Panc1 (cell line): ENCODE measurements at regions not wholly inside any gene's neighbourhood (a gene's known extent, or its start where the extent isn't known, plus 50 kb on each side); places are given as distances from the start of the nearest gene placed in this dataset.

ENCODE experiments used
- ATAC-seq: fragments of 200-7000 bp; cut with Tn5 transposase; 2 replicates; pipeline ENCODE4 v1.9.1; 2020; ENCODE audit warnings: mild to moderate bottlenecking, moderate library complexity
- BruUV-seq: library from RNA; stranded (reverse); fragments of 400-500 nt; replicated peaks from 2 replicates; lab custom pipeline; 2021; lab: Mats Ljungman, UMichigan
- CTCF ChIA-PET: fragments of 300-600 bp; sonication (Branson Sonifier 250); formaldehyde crosslinking; loops from one replicate; lab custom pipeline; 2022; ENCODE audit warnings: antibody characterized with exemption; lab: Charles Lee
- POLR2A ChIA-PET: fragments of 300-600 bp; sonication (Branson Sonifier 250); formaldehyde crosslinking; loops from one replicate; lab custom pipeline; 2022; ENCODE audit warnings: antibody characterized with exemption; lab: Charles Lee
- DNase-seq: peaks from one replicate; pipeline ENCODE4 v3.0.0-alpha.2; 2010; ENCODE audit warnings: low read depth, low spot score
- H3K27ac ChIP-seq: 2 replicates; pipeline ENCODE4 v1.5.1; 2011; ENCODE audit warnings: mild to moderate bottlenecking, low read length, inconsistent platforms
- H3K27me3 ChIP-seq: fragments of 200-500 bp; sonication (Bioruptor generic); 2 replicates; pipeline ENCODE4 v1.6.0; 2014; ENCODE audit warnings: low read length, inconsistent platforms; ENCODE audit not compliant: control insufficient read depth, insufficient read depth
- H3K36me3 ChIP-seq: fragments of 200-500 bp; sonication (Bioruptor generic); 2 replicates; pipeline ENCODE4 v1.5.1; 2014; ENCODE audit warnings: inconsistent platforms, mild to moderate bottlenecking, low read length, moderate library complexity; ENCODE audit not compliant: control insufficient read depth, insufficient read depth
- H3K4me1 ChIP-seq: 2 replicates; pipeline ENCODE4 v1.5.1; 2011; ENCODE audit warnings: inconsistent platforms, mild to moderate bottlenecking, low read length, moderate library complexity; ENCODE audit not compliant: control insufficient read depth, insufficient read depth
- H3K4me3 ChIP-seq, 2 experiments: 2 replicates each; pipeline ENCODE4 v1.5.1; 2011 to 2012; ENCODE audit warnings: low read depth in 2 of 2, low read length in 2 of 2, mild to moderate bottlenecking in 2 of 2, inconsistent platforms in 1 of 2, moderate library complexity in 1 of 2
- H3K9me3 ChIP-seq: fragments of 200-500 bp; sonication (Bioruptor generic); 2 replicates; pipeline ENCODE4 v1.5.1; 2014; ENCODE audit warnings: low read depth, mild to moderate bottlenecking, inconsistent platforms, low read length, moderate library complexity; ENCODE audit not compliant: control insufficient read depth, insufficient read depth
- CTCF ChIP-seq: fragments of 450-650 bp; IDR thresholded peaks from 2 replicates; pipeline ENCODE4 v1.5.1; 2017; ENCODE audit warnings: mild to moderate bottlenecking
- POLR2AphosphoS5 ChIP-seq: IDR thresholded peaks from 2 replicates; pipeline ENCODE4 v1.6.1; 2012; ENCODE audit warnings: mild to moderate bottlenecking, low read depth, low read length, moderate library complexity
- SIN3A ChIP-seq: IDR thresholded peaks from 2 replicates; pipeline ENCODE4 v1.6.1; 2012; ENCODE audit warnings: low read depth, mild to moderate bottlenecking, low read length, moderate library complexity, borderline replicate concordance; ENCODE audit not compliant: insufficient read depth
- TCF7L2 ChIP-seq: IDR thresholded peaks from 2 replicates; pipeline ENCODE4 v1.6.1; 2011; ENCODE audit warnings: mild to moderate bottlenecking, low read depth, low read length, inconsistent platforms
- in situ Hi-C: cut with HindIII; loops from 2 replicates; pipeline ENCODE4 v1.10.0; 2016; ENCODE audit warnings: low sequenced_read_pairs, low pct_unique_long_range_greater_than_20kb
- intact Hi-C: fragments of 100-400 bp; cut with micrococcal nuclease; formaldehyde crosslinking; loops from one replicate; pipeline ENCODE4 v1.10.0; 2022; ENCODE audit not compliant: unreplicated experiment
- TF ChIP-seq, protein P1 (sequence below), 2 experiments: IDR thresholded peaks; 2 replicates each; pipeline ENCODE4 v1.6.1; 2011 to 2012; ENCODE audit warnings: low read depth in 2 of 2, control low read depth in 1 of 2, low read length in 1 of 2, mild to moderate bottlenecking in 1 of 2, moderate library complexity in 1 of 2; ENCODE audit not compliant: insufficient read depth in 1 of 2

- H3K27ac ChIP-seq = no peak overlapping the region
- ChIA-PET CTCF (no interaction called here), POLR2A (no interaction called here)
- ATAC-seq = no peak
- H3K4me3 ChIP-seq = no peak overlapping the region
- H3K9me3 ChIP-seq = no peaks in the 10 kb centered on the region
- intact Hi-C loops (no loop called here), in situ Hi-C loops (no loop called here)
- no peak for TF ChIP-seq SIN3A
- TF ChIP-seq POLR2AphosphoS5 = no peak
- no peak for TF ChIP-seq CTCF
- no peak for TF ChIP-seq TCF7L2
- no peak for DNase-seq
- no peaks in the 10 kb centered on the region for H3K27me3 ChIP-seq
- no peaks in the 10 kb centered on the region for H3K4me1 ChIP-seq
- no TSS peak for BruUV-seq
- H3K36me3 ChIP-seq = no peaks in the 10 kb centered on the region
Observed at GRCh38 chr17:15027853-15028252, 237.3 kb downstream of the PMP22 start.

GRCh38 chr17:15026088-15026487, 239.0 kb downstream of the PMP22 start:
- H3K27me3 ChIP-seq = no peaks in the 10 kb centered on the region
- ATAC-seq (no peak), DNase-seq (no peak)
- TF ChIP-seq, protein P1, sequence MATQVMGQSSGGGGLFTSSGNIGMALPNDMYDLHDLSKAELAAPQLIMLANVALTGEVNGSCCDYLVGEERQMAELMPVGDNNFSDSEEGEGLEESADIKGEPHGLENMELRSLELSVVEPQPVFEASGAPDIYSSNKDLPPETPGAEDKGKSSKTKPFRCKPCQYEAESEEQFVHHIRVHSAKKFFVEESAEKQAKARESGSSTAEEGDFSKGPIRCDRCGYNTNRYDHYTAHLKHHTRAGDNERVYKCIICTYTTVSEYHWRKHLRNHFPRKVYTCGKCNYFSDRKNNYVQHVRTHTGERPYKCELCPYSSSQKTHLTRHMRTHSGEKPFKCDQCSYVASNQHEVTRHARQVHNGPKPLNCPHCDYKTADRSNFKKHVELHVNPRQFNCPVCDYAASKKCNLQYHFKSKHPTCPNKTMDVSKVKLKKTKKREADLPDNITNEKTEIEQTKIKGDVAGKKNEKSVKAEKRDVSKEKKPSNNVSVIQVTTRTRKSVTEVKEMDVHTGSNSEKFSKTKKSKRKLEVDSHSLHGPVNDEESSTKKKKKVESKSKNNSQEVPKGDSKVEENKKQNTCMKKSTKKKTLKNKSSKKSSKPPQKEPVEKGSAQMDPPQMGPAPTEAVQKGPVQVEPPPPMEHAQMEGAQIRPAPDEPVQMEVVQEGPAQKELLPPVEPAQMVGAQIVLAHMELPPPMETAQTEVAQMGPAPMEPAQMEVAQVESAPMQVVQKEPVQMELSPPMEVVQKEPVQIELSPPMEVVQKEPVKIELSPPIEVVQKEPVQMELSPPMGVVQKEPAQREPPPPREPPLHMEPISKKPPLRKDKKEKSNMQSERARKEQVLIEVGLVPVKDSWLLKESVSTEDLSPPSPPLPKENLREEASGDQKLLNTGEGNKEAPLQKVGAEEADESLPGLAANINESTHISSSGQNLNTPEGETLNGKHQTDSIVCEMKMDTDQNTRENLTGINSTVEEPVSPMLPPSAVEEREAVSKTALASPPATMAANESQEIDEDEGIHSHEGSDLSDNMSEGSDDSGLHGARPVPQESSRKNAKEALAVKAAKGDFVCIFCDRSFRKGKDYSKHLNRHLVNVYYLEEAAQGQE (IDR thresholded peaks at IDR 0.05; ENCODE audit: insufficient read depth in 1 of 2, low read depth in 2 of 2, low read length in 1 of 2) = no peak
- TF ChIP-seq TCF7L2 (no peak), SIN3A (no peak), CTCF (no peak), POLR2AphosphoS5 (no peak)
- ChIA-PET POLR2A (no interaction called here), CTCF (no interaction called here)
- no peaks in the 10 kb centered on the region for H3K4me1 ChIP-seq
- H3K36me3 ChIP-seq = no peaks in the 10 kb centered on the region
- no TSS peak for BruUV-seq
- intact Hi-C loops = no loop called here
- H3K4me3 ChIP-seq = no peak overlapping the region
- no peak overlapping the region for H3K27ac ChIP-seq
- H3K9me3 ChIP-seq = no peaks in the 10 kb centered on the region
- in situ Hi-C loops = no loop called here
